ENCODE measurements at regions not wholly inside any gene's neighbourhood (a gene's known extent, or its start where the extent isn't known, plus 50 kb on each side); places are given as distances from the start of the nearest gene placed in this dataset.

DNA sequence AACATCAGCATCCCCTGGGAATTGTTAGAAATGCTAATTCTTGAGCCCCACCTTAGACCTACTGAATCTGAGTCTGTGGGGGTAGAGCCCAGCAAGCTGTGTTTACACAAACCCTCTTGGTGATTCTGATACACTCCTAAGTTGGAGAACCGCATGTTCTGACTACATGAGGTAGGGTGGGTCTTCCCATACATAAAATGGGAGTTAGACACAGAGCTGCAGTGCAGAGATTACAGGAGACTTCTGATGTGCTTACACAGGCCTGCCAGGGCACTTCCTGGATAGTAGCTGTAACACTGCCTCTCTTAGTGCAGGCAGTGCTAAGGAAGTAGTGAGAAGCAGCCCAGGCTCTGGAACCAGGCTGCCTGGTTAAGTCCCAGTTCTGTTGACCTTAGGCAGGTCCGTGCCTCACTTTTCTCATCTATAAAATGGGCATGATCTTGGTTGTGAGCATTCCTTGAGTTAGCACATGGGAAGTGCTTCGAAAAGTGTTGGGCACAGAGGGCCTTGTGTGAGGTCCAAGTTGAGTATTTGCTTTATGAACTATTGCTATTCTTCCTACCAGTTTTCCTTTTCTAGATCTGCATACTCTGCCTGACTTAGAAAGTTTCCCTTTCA, 67.3 kb downstream of the GLI2 start:
- Mint-ChIP-seq H3K4me1 (peaks cover 16% of the 10 kb centered on the region), H3K27me3 (ENCODE audit: insufficient read depth) (no peaks in the 10 kb centered on the region), H3K4me3 (no peak overlapping the region), H3K9me3 (no peaks in the 10 kb centered on the region), H3K36me3 (ENCODE audit: low read depth) (peaks cover 10% of the 10 kb centered on the region), H3K27ac (no peak overlapping the region)
- H3K9ac ChIP-seq (ENCODE audit: extremely low read depth, low read length, poor library complexity, severe bottlenecking): no peak overlapping the region
- no peaks in the 10 kb centered on the region for H3K36me3 ChIP-seq (ENCODE audit: control insufficient read depth, insufficient read depth, low read length)
- H3K4me1 ChIP-seq (ENCODE audit: control insufficient read depth, insufficient read depth, low read length): no peaks in the 10 kb centered on the region
- DNase-seq: no peak
- H3K9me3 ChIP-seq (ENCODE audit: control insufficient read depth, low read length): no peaks in the 10 kb centered on the region
- no peak overlapping the region for H3K27ac ChIP-seq (ENCODE audit: low read depth, low read length)
- H3K4me3 ChIP-seq (ENCODE audit: low read length): no peak overlapping the region
- H3K27me3 ChIP-seq (ENCODE audit: control insufficient read depth, insufficient read depth, low read length, poor library complexity, severe bottlenecking): no peaks in the 10 kb centered on the region
- TF ChIP-seq, protein P1, sequence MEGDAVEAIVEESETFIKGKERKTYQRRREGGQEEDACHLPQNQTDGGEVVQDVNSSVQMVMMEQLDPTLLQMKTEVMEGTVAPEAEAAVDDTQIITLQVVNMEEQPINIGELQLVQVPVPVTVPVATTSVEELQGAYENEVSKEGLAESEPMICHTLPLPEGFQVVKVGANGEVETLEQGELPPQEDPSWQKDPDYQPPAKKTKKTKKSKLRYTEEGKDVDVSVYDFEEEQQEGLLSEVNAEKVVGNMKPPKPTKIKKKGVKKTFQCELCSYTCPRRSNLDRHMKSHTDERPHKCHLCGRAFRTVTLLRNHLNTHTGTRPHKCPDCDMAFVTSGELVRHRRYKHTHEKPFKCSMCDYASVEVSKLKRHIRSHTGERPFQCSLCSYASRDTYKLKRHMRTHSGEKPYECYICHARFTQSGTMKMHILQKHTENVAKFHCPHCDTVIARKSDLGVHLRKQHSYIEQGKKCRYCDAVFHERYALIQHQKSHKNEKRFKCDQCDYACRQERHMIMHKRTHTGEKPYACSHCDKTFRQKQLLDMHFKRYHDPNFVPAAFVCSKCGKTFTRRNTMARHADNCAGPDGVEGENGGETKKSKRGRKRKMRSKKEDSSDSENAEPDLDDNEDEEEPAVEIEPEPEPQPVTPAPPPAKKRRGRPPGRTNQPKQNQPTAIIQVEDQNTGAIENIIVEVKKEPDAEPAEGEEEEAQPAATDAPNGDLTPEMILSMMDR (conservative IDR thresholded peaks at IDR 0.05): no peak
- WGBS, 2 experiments (ENCODE audit: insufficient coverage in 1 of 2, insufficient read length in 1 of 2): 92 to 100% methylated on average over 3 of the region's 3 CpGs

DNA sequence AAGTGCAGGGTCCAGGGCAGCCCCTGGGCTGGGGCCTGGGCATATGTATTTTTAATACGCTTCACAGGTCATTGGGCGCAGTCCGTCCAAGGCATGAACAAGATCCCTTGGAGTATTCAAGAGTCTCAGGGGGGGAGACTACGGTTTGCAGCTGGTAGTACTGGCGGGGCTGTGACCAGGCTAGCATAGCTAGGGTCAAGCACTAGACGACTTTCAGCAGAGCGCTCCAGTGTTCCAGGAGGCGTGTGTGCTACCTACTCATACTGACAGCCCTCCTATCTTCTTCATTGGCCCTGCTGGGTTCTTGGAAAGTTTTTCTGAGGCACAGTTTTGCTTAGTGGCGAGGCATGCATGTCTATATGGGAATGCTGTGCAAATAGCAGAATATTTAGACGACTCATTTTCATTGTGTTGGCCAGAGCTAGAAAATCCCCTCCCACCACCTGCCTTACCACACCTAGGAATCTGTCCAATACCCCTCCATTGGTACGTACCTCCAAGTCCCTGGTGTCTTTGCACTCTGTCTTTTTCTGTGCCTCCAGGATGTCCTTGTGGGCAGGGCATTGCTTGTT, 68.2 kb downstream of the GLI2 start:
- no peak for DNase-seq
- Mint-ChIP-seq H3K4me3 (no peak overlapping the region), H3K9me3 (no peaks in the 10 kb centered on the region), H3K27ac (no peak overlapping the region), H3K36me3 (ENCODE audit: low read depth) (peaks cover 10% of the 10 kb centered on the region), H3K4me1 (peaks cover 10% of the 10 kb centered on the region), H3K27me3 (ENCODE audit: insufficient read depth) (no peaks in the 10 kb centered on the region)
- Histone ChIP-seq H3K9me3 (ENCODE audit: control insufficient read depth, low read length) (no peaks in the 10 kb centered on the region), H3K4me3 (ENCODE audit: low read length) (no peak overlapping the region), H3K27me3 (ENCODE audit: control insufficient read depth, insufficient read depth, low read length, poor library complexity, severe bottlenecking) (no peaks in the 10 kb centered on the region), H3K27ac (ENCODE audit: low read depth, low read length) (no peak overlapping the region), H3K9ac (ENCODE audit: extremely low read depth, low read length, poor library complexity, severe bottlenecking) (no peak overlapping the region), H3K4me1 (ENCODE audit: control insufficient read depth, insufficient read depth, low read length) (no peaks in the 10 kb centered on the region), H3K36me3 (ENCODE audit: control insufficient read depth, insufficient read depth, low read length) (no peaks in the 10 kb centered on the region)
- TF ChIP-seq, protein P1 (conservative IDR thresholded peaks at IDR 0.05): no peak
- WGBS, 2 experiments (ENCODE audit: insufficient coverage in 1 of 2, insufficient read length in 1 of 2): 86 to 98% methylated on average over 6 to 11 of the region's 11 CpGs

DNA sequence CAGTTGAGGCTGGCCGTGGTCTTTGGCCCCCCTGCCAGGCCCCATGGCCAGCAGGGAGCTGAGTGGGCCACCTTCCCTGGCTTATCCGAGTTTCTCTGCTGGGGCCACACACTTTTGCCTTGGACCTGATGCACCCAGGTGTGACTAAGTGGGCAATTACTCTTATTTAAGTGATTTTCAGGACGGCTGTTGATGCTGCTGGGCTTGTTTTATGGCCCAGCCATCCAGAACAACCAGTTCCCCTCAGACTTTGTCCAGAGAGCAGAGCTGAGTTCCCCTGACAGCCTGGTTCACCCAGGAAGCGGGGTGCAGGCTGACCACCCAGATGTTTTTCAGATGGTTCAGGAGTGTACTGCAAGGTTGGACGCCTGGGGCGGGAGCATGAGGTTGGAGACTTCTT, 68.8 kb downstream of the GLI2 start:
- 83 to 100% methylated on average over 5 to 6 of the region's 6 CpGs for WGBS, 2 experiments (ENCODE audit: insufficient coverage in 1 of 2, insufficient read length in 1 of 2)
- Histone ChIP-seq H3K9ac (ENCODE audit: extremely low read depth, low read length, poor library complexity, severe bottlenecking) (no peak overlapping the region), H3K27me3 (ENCODE audit: control insufficient read depth, insufficient read depth, low read length, poor library complexity, severe bottlenecking) (no peaks in the 10 kb centered on the region), H3K36me3 (ENCODE audit: control insufficient read depth, insufficient read depth, low read length) (no peaks in the 10 kb centered on the region), H3K9me3 (ENCODE audit: control insufficient read depth, low read length) (no peaks in the 10 kb centered on the region), H3K4me3 (ENCODE audit: low read length) (no peak overlapping the region), H3K27ac (ENCODE audit: low read depth, low read length) (no peak overlapping the region), H3K4me1 (ENCODE audit: control insufficient read depth, insufficient read depth, low read length) (no peaks in the 10 kb centered on the region)
- Mint-ChIP-seq H3K4me1 (peaks cover 15% of the 10 kb centered on the region), H3K36me3 (ENCODE audit: low read depth) (peaks cover 12% of the 10 kb centered on the region), H3K27ac (no peak overlapping the region), H3K4me3 (no peak overlapping the region), H3K9me3 (no peaks in the 10 kb centered on the region), H3K27me3 (ENCODE audit: insufficient read depth) (no peaks in the 10 kb centered on the region)
- TF ChIP-seq, protein P1 (conservative IDR thresholded peaks at IDR 0.05): no peak
- DNase-seq: no peak
